GM12865 (cell line): ENCODE measurements at regions not wholly inside any gene's neighbourhood (a gene's known extent, or its start where the extent isn't known, plus 50 kb on each side); places are given as distances from the start of the nearest gene placed in this dataset.

Source experiments
- DNase-seq: peaks from one replicate; pipeline ENCODE4 v3.0.0; 2010; ENCODE audit warnings: low read depth
- H3K4me3 ChIP-seq: 2 replicates; pipeline ENCODE4 v1.5.1; 2011; ENCODE audit warnings: mild to moderate bottlenecking, low read depth, low read length, control low read depth
- CTCF ChIP-seq: IDR thresholded peaks from 2 replicates; pipeline ENCODE4 v1.5.1; 2011; ENCODE audit warnings: low read length, control low read depth, low read depth, inconsistent platforms; ENCODE audit not compliant: insufficient read depth; ENCODE audit errors: missing control alignments

GRCh38 chr1:219317762-219318353 is 144.2 kb downstream of the LYPLAL1 start:
- no peak overlapping the region for H3K4me3 ChIP-seq
- TF ChIP-seq CTCF: peak; percentile 36
- DNase-seq: peak; percentile 49

GRCh38 chr1:219316066-219316465 is 142.4 kb downstream of the LYPLAL1 start:
- no peak for TF ChIP-seq CTCF
- no peak overlapping the region for H3K4me3 ChIP-seq
- DNase-seq: no peak

GRCh38 chr1:219313961-219314360 is 140.3 kb downstream of the LYPLAL1 start:
- no peak overlapping the region for H3K4me3 ChIP-seq
- no peak for TF ChIP-seq CTCF
- DNase-seq: no peak

GRCh38 chr1:219312967-219313366 is 139.3 kb downstream of the LYPLAL1 start:
- DNase-seq: no peak
- TF ChIP-seq CTCF: no peak
- no peak overlapping the region for H3K4me3 ChIP-seq

GRCh38 chr1:219310181-219310728 is 136.6 kb downstream of the LYPLAL1 start:
- no peak for TF ChIP-seq CTCF
- H3K4me3 ChIP-seq: no peak overlapping the region
- no peak for DNase-seq

- DNase-seq: no peak
- H3K4me3 ChIP-seq: no peak overlapping the region
- TF ChIP-seq CTCF: no peak
These were observed 134.7 kb downstream of the LYPLAL1 start for GRCh38 chr1:219308367-219308766.
